GM13977 (cell line): ENCODE measurements at regions not wholly inside any gene's neighbourhood (a gene's known extent, or its start where the extent isn't known, plus 50 kb on each side); places are given as distances from the start of the nearest gene placed in this dataset.

ENCODE experiments used
- DNase-seq: peaks from one replicate; pipeline ENCODE4 v3.0.0; 2012; ENCODE audit warnings: low spot score
- CTCF ChIP-seq: IDR thresholded peaks from 2 replicates; pipeline ENCODE4 v1.5.1; 2012; ENCODE audit warnings: mild to moderate bottlenecking, control low read depth; ENCODE audit not compliant: insufficient read depth; ENCODE audit errors: extremely low read depth, missing control alignments
- in situ Hi-C: fragments of 300-500 bp; cut with MboI; formaldehyde crosslinking; loops from one replicate; pipeline ENCODE4 v1.12.0; 2022; ENCODE audit warnings: low sequenced_read_pairs, low pct_unique_long_range_greater_than_20kb, mixed read lengths, inconsistent platforms; ENCODE audit not compliant: unreplicated experiment

GRCh38 chr1:70641868-70642267 lies 230.8 kb downstream of the CTH start:
- DNase-seq, result no peak
- in situ Hi-C loops, result no loop called here
- no peak for TF ChIP-seq CTCF

GRCh38 chr1:70656361-70656760 lies 245.3 kb downstream of the CTH start:
- in situ Hi-C loops, result no loop called here
- no peak for DNase-seq
- TF ChIP-seq CTCF, result no peak

GRCh38 chr1:70659891-70660290 lies 248.8 kb downstream of the CTH start:
- in situ Hi-C loops, result no loop called here
- no peak for TF ChIP-seq CTCF
- DNase-seq, result no peak

- no peak for DNase-seq
- in situ Hi-C loops, result no loop called here
- no peak for TF ChIP-seq CTCF
Observed at GRCh38 chr1:70666381-70667140, 255.5 kb downstream of the CTH start.

GRCh38 chr1:70667494-70668170 lies 256.6 kb downstream of the CTH start:
- TF ChIP-seq CTCF, result no peak

GRCh38 chr1:70671006-70671405 lies 259.9 kb downstream of the CTH start:
- in situ Hi-C loops, result no loop called here

More at GRCh38 chr1:70667494-70668170, 256.6 kb downstream of the CTH start:
- no peak for DNase-seq
- in situ Hi-C loops, result no loop called here

More at GRCh38 chr1:70671006-70671405, 259.9 kb downstream of the CTH start:
- no peak for DNase-seq
- no peak for TF ChIP-seq CTCF
